Chondrocyte (in vitro differentiated cells): ENCODE measurements at regions not wholly inside any gene's neighbourhood (a gene's known extent, or its start where the extent isn't known, plus 50 kb on each side); places are given as distances from the start of the nearest gene placed in this dataset.
A peak's percentile ranks its signal among the peaks of the same experiment; 100 is the strongest.

ENCODE experiments used
- DNase-seq: peaks from one replicate; pipeline ENCODE4 v3.0.0; 2021; ENCODE audit warnings: mixed read lengths, low spot score
- H3K27ac Mint-ChIP-seq: one replicate; pipeline ENCODE4 v1.8.0; 2021; ENCODE audit warnings: mild to moderate bottlenecking, moderate library complexity, mixed read lengths; ENCODE audit not compliant: unreplicated experiment
- H3K27me3 Mint-ChIP-seq: 2 replicates; pipeline ENCODE4 v1.8.0; 2021; ENCODE audit warnings: low read depth, mixed read lengths
- H3K36me3 Mint-ChIP-seq: 2 replicates; pipeline ENCODE4 v1.8.0; 2021; ENCODE audit warnings: low read depth, mixed read lengths
- H3K4me1 Mint-ChIP-seq: 2 replicates; pipeline ENCODE4 v1.8.0; 2021; ENCODE audit warnings: low read depth, mild to moderate bottlenecking, mixed read lengths
- H3K4me3 Mint-ChIP-seq: one replicate; pipeline ENCODE4 v1.8.0; 2021; ENCODE audit warnings: mild to moderate bottlenecking, moderate library complexity, mixed read lengths; ENCODE audit not compliant: unreplicated experiment
- H3K9me3 Mint-ChIP-seq: 2 replicates; pipeline ENCODE4 v1.8.0; 2021; ENCODE audit warnings: low read depth, mixed read lengths
- TF ChIP-seq, protein P1 (sequence below): fragments of 200-600 bp; sonication (generic); IDR thresholded peaks from 2 replicates; pipeline ENCODE4 v1.5.0; 2021; ENCODE audit warnings: antibody characterized with exemption, mild to moderate bottlenecking, moderate library complexity

DNA sequence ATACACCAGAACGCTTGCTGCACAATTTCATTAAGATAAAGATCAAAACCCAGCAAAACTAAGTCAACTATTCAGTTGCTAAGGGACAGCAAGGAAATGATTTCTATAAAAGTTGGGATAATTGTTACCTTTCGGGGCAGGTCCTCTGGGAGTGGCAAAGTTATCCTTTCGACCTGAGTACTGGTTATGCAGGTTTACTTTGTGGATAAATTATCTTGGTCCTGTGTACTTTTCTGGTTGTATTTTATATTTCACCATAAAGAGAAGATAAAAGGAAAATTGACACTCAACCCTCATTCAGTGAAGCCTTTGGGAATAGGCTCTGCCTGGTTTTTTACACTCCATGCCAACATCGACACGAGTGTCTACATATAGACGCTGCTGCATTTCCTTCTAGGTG, 146.5 kb downstream of the SYK start:
- H3K4me1 Mint-ChIP-seq = peaks cover 9% of the 10 kb centered on the region
- no peaks in the 10 kb centered on the region for H3K36me3 Mint-ChIP-seq
- DNase-seq = no peak
- H3K27me3 Mint-ChIP-seq = no peaks in the 10 kb centered on the region
- no peak overlapping the region for H3K4me3 Mint-ChIP-seq
- H3K27ac Mint-ChIP-seq = no peak overlapping the region
- no peaks in the 10 kb centered on the region for H3K9me3 Mint-ChIP-seq
- TF ChIP-seq, protein P1, sequence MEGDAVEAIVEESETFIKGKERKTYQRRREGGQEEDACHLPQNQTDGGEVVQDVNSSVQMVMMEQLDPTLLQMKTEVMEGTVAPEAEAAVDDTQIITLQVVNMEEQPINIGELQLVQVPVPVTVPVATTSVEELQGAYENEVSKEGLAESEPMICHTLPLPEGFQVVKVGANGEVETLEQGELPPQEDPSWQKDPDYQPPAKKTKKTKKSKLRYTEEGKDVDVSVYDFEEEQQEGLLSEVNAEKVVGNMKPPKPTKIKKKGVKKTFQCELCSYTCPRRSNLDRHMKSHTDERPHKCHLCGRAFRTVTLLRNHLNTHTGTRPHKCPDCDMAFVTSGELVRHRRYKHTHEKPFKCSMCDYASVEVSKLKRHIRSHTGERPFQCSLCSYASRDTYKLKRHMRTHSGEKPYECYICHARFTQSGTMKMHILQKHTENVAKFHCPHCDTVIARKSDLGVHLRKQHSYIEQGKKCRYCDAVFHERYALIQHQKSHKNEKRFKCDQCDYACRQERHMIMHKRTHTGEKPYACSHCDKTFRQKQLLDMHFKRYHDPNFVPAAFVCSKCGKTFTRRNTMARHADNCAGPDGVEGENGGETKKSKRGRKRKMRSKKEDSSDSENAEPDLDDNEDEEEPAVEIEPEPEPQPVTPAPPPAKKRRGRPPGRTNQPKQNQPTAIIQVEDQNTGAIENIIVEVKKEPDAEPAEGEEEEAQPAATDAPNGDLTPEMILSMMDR = no peak

DNA sequence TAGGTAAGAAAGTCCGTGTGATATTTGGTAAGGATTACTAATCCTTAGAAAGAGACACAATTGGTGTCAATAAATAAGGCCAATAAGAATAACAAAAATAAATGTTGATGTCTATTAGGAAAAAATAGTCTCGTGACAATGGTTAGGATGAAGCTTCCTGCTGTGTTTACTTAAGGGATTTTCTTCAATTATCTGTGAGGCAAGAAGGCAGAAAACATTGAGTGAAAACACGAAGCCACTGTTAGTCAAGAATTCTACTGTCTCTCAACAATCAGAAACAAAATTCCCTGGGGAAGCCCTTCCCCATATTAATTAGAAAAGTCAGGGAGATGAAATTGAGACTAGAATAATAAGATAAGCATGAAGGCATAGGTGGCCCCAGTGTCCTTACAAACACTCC, 149.0 kb downstream of the SYK start:
- H3K27ac Mint-ChIP-seq = no peak overlapping the region
- no peak for DNase-seq
- no peak overlapping the region for H3K4me3 Mint-ChIP-seq
- H3K4me1 Mint-ChIP-seq = peaks cover 16% of the 10 kb centered on the region
- TF ChIP-seq, protein P1 = no peak
- H3K36me3 Mint-ChIP-seq = no peaks in the 10 kb centered on the region
- H3K27me3 Mint-ChIP-seq = no peaks in the 10 kb centered on the region
- H3K9me3 Mint-ChIP-seq = peaks cover 2% of the 10 kb centered on the region

DNA sequence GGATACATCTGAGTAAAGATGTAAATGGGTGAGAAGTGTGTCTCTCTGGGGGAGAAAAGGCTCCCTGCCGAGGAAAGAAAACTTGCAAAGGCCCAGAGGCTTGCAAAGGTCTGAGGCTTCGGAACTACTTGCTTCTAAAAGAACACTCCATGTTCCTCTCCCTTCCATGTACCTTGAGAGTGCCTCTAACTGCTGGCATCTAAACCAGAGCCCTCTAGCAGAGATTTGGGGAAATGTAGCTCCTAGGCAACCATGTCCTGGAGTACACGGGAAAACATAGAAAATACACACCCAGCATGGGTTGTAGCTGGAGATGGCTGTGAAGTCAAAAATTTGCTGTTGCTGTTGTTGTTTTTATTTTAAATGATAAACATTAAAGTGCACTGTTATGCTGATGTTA, 151.6 kb downstream of the SYK start:
- TF ChIP-seq, protein P1 = no peak
- H3K9me3 Mint-ChIP-seq = peaks cover 2% of the 10 kb centered on the region
- no peak for DNase-seq
- no peak overlapping the region for H3K27ac Mint-ChIP-seq
- no peak overlapping the region for H3K4me3 Mint-ChIP-seq
- H3K4me1 Mint-ChIP-seq = peaks cover 34% of the 10 kb centered on the region
- no peaks in the 10 kb centered on the region for H3K27me3 Mint-ChIP-seq
- no peaks in the 10 kb centered on the region for H3K36me3 Mint-ChIP-seq

DNA sequence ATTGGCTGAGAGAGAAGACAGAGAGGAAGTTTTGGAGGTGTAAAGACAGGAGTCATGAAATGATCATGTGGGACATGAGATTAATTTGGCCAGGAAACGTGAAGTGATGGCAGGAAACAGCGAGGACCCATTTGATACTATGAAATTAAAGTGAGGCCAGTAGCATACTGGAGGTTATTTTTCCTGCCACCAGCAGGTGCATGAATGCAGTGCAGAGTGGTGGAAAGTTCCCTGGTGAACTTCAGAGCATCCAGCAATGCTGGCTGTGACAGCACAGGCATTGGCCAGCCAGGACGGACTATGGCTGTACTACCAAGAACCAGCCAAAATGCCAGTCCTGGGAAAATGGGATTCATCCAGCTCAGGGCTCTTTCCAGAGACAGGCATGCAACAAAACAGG, 152.2 kb downstream of the SYK start:
- H3K4me3 Mint-ChIP-seq = no peak overlapping the region
- H3K27ac Mint-ChIP-seq = no peak overlapping the region
- H3K4me1 Mint-ChIP-seq = peaks cover 34% of the 10 kb centered on the region
- no peaks in the 10 kb centered on the region for H3K27me3 Mint-ChIP-seq
- TF ChIP-seq, protein P1 = no peak
- H3K9me3 Mint-ChIP-seq = peaks cover 2% of the 10 kb centered on the region
- no peaks in the 10 kb centered on the region for H3K36me3 Mint-ChIP-seq
- no peak for DNase-seq

DNA sequence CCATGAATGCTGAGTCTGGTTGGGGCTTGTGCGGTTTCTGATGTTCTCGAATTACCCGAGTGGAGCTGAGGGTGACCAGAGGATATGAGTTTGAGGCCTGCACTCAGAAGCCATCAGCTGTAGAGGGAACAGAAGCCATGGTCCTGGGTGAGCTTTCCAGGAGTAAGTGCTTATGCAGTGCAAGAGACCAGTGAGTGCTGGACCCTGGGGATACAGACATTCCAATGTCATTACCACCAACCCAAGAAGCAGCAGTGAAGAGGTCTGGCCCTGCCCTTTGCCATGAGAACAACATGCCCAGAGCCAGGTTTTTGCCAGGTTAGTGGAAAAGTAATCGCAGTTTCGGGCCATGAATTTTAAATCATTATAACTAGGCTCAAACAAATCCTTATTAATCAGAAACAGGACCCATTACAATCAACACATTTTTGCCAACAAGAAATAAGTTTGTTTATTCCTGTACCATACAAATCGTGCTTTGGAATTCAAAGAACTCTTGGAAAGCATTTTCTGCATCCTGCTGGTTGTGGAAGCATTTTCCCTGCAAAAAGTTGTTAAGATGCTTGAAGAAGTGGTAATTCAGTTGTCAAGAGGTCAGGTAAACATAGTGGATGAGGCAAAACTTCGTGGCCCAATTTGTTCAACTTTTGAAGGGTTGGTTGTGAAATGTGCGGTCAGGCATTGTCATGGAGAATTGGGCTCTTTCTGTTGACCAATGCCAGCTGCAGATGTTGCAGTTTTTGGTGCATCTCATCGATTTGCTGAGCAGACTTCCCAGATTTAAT, 154.6 kb downstream of the SYK start:
- no peak for DNase-seq
- TF ChIP-seq, protein P1 = no peak
- H3K27ac Mint-ChIP-seq = peak overlapping the region; percentile 53

More for the DNA sequence above, 154.6 kb downstream of the SYK start:
- Mint-ChIP-seq H3K27me3 (no peaks in the 10 kb centered on the region), H3K4me3 (no peak overlapping the region), H3K36me3 (no peaks in the 10 kb centered on the region), H3K4me1 (peaks cover 41% of the 10 kb centered on the region), H3K9me3 (peaks cover 2% of the 10 kb centered on the region)
